ENCODE measurements at regions not wholly inside any gene's neighbourhood (a gene's known extent, or its start where the extent isn't known, plus 50 kb on each side); places are given as distances from the start of the nearest gene placed in this dataset.

GRCh38 chr13:111537115-111537728 lies 216.8 kb downstream of the TEX29 start:
- DNase-seq, result no peak

DNA sequence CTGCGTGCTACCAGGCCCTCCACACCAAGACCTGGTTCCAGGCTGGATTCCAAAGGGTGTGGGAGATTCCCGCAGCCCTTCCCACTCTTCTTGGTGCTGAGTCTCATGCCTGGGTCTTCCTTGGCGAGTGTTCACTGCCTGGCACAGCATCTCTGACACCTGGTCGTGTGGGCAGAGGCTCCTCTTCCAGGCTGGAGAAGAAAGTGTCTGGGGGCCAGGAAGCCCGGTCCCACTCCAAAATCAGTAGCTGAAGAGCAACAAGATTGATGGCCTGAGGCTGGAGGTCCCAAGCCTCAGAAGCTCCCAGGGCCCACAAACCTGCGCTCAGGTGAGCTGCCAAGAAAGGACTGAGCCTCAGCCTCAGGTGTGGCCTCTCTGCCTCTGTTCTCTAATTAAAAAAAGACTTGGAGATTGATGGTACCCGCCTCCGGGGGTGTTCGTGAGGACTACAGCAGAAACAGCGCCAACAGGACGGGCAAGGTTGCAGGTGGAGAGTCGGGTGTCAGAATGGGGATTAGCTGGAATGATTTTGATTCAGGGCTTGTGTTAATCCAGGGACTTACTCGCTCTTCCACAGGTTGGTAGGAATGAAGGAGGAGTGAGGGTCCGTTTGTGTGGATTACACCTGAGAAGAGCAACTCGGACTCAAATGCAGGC lies 217.5 kb downstream of the TEX29 start:
- DNase-seq, result no peak

- no peak for DNase-seq
Observed at GRCh38 chr13:111539252-111539651, 218.8 kb downstream of the TEX29 start.

GRCh38 chr13:111539791-111540446 lies 219.5 kb downstream of the TEX29 start:
- no peak for DNase-seq

GRCh38 chr13:111540486-111540885 lies 220.0 kb downstream of the TEX29 start:
- no peak for DNase-seq

- no peak for DNase-seq
Observed at GRCh38 chr13:111541345-111541744, 220.9 kb downstream of the TEX29 start.

DNA sequence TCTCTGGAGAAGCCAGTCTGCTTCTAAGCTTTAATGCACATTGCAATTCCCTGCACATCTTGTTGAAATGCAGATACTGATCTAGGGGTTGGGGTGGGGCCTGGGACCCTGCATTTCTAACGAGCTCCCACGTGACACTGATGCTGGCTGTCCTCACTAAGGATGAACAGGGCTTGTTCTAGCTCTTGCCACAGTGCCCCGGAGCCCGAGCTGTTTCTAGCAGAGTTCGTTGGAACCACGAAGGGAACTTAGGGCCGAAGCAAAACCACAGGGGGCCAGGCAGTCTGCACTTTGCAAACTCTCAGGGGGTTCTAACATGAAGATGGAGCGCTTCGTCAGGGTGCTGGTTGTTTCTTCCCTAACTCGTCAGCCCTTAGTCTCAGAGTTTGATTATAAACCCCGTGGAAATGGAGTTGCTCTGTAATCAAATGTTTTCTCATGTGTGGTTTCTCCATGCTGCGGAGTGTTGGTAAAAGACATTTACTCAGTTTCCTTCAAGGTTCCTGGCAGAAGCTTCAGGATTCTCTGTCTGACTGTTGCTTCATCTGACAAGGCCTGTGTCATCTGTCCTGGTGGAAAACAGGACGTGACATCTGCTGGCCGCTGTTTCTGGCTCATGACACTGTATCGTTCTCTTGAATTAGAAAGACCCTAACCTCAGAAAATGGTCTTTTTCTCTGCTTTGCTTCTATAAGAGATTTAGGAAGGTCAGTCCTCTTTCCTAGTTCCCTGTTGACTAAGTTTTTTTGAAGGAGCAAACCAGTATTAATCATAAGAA lies 221.5 kb downstream of the TEX29 start:
- DNase-seq, result no peak

GRCh38 chr13:111542530-111543341 lies 222.3 kb downstream of the TEX29 start:
- no peak for DNase-seq

DNA sequence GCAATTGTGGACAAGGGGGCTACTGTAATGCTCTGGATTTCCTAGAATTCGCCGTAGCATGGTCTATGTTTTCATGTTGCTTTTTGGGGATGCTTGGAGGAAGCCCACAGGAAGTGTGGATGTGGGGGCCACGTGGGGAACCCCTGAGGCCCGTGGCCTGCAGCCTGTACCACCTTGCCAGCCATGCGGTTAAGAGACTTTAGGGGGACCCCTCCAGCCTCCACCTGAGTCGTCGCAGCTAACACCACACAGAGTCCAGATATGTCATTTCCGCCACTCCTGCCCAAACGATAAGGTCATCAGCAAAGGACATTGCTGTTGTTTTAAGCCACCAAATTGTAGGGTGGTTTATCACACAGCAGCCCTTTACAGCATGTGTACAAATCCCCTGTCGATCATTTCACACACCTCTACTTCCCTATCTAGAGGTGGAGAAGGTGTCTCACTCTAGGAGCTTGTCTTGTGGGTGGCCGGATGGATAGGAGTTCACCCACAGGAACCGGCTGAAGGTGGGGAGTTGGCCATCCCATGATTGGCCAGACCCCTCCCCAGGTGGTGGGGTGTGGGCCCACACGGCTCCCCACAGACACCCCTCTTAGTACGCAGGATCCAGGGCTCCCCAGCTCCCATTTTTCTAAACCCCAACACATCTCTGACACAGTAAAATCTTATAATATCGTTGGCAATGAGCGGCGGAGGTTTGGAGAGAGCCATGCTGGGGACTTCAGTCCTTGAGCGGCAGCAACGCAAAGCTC lies 226.7 kb downstream of the TEX29 start:
- no peak for DNase-seq

GRCh38 chr13:111547726-111548273 lies 227.4 kb downstream of the TEX29 start:
- no peak for DNase-seq

GRCh38 chr13:111548301-111548700 lies 227.9 kb downstream of the TEX29 start:
- no peak for DNase-seq

DNA sequence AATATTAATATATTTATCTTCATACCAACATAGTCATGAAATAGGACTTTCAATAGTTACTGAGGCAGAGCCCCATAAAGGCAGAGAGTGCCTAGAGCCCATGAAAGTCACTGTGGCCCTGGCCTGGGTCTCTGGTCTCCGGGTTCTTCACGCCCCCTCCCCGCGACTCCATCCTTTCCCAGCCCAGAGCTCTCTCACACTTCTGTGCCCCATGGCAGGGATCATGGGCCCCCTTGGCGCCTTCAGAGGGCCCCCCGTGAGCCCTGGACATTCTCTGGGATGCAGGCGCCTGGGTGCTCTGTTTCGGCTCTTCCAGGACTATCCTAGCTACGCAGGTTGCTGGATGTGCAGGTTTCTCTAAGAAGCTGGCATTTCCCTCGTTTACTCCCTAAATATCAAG lies 228.4 kb downstream of the TEX29 start:
- no peak for DNase-seq

DNA sequence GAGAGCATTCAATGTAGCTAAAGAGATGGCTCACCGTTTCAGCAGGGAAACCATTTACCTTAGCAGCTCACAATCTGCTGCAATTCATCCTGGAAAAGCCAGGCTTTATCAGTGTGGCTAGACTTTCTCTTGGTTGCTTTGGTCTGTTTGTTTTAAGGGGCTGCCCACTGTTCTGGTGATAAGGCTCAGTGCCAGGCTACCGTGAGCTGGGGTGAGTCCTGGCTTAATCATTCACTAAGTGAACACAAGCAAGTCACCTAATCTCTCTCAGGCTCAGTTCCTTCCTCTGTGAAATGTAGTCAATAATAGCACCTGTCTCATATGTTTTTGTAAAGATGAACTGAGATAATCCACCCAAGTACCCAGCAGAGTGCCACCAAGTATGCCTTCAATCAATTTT lies 229.0 kb downstream of the TEX29 start:
- no peak for DNase-seq

- no peak for DNase-seq
Observed at GRCh38 chr13:111550062-111550461, 229.6 kb downstream of the TEX29 start.

DNA sequence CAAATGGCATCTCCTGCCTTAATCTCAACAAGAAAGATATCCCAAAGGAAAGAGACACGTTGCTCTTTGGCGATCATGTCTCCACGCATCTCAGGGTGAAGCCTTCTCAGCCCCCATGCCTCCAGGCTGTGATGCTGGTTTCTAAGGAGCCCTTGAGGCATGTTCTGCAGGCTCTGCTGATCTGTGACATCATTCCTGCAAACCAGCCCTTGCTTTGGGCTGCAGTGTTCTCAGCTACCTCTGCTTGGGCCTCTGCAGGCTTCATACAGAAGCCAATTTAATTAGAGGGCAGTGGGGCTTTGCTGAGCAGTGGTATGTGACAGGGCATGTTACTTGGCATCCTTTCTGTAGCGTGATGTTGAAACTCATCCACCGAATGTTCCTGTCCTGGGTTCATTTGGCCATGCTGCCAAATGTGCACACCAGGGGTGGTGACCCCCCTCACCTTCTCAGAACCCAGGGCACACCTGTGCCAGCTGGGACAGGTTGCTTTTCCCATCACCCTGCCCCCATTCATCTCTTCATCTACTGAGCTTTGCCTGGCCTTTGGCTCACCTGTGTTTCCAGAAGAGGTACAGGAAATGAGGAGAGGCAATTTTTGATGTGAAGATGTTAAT lies 230.9 kb downstream of the TEX29 start:
- DNase-seq, result no peak

DNA sequence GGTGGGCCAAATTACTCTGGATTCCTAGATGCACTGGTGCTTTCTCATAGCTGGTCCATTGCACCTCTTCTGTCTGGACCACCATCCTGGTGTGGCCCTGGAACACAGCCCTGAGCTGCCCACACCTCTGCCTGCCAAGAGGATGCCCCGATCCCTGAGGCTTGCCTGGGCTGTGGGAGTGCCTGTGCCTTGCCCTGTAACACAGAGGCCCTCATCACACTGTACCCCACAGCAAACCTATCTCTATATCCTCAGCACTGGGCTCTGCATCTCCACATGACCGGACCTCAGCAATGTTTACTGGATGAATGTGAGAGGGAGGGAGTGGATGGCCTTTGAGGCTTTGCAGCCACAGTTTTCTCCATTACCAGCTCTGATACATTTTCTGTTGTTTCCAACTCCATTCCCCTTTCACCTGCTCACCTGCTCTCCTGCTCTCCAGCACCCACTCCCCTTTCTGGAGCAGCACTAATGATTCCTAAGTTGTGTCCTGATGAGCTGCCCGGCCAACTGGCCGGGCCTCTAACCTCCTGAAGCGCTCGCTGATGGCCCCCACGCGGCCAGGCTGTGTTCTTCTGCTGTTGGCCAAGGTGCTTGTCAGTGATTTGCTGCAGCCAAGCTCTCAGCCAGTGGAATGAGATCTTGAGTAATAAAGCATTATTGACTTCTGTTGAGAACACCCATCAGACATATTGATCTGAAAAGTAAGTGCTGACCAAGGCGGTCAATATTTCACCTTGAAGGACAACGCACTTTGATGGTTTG lies 232.6 kb downstream of the TEX29 start:
- DNase-seq, result no peak

- no peak for DNase-seq
Observed at GRCh38 chr13:111554539-111555267, 234.3 kb downstream of the TEX29 start.

GRCh38 chr13:111555268-111555808 lies 234.9 kb downstream of the TEX29 start:
- no peak for DNase-seq

All from muscle of arm (tissue), 1 donor.